Astrocyte (in vitro differentiated cells and primary cell): ENCODE measurements at regions not wholly inside any gene's neighbourhood (a gene's known extent, or its start where the extent isn't known, plus 50 kb on each side); places are given as distances from the start of the nearest gene placed in this dataset.

Source experiments
- EZH2 ChIP-seq: IDR thresholded peaks from 2 replicates; pipeline ENCODE4 v1.6.1; 2012; ENCODE audit warnings: mild to moderate bottlenecking, low read length, inconsistent platforms; ENCODE audit not compliant: insufficient read depth
- TF ChIP-seq, protein P1 (sequence below): IDR thresholded peaks from 2 replicates; pipeline ENCODE4 v1.5.1; 2011; ENCODE audit warnings: low read depth, mild to moderate bottlenecking, inconsistent platforms, low read length, moderate library complexity; ENCODE audit not compliant: insufficient read depth

DNA sequence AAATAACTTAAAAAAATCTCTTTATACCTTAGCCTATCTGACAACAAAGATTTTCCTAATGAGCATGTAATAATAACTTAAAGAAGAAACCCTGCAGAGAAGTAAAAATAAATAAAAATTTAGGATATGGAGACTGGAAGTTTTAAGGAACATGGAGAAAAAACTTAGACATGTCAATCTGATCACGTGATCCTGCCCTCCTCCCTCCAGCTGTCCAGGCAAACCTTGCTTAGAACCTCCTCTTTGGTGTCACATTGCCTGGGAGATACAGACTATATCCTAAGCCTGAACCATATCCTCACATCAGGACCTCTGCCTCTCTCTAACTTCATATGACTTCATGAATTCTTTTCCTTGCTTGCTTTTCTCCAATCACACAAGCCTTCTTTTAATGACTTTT lies 275.5 kb downstream of the CNTN3 start:
- TF ChIP-seq, protein P1, sequence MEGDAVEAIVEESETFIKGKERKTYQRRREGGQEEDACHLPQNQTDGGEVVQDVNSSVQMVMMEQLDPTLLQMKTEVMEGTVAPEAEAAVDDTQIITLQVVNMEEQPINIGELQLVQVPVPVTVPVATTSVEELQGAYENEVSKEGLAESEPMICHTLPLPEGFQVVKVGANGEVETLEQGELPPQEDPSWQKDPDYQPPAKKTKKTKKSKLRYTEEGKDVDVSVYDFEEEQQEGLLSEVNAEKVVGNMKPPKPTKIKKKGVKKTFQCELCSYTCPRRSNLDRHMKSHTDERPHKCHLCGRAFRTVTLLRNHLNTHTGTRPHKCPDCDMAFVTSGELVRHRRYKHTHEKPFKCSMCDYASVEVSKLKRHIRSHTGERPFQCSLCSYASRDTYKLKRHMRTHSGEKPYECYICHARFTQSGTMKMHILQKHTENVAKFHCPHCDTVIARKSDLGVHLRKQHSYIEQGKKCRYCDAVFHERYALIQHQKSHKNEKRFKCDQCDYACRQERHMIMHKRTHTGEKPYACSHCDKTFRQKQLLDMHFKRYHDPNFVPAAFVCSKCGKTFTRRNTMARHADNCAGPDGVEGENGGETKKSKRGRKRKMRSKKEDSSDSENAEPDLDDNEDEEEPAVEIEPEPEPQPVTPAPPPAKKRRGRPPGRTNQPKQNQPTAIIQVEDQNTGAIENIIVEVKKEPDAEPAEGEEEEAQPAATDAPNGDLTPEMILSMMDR, result no peak
- no peak for TF ChIP-seq EZH2
